KMS-11 (cell line): ENCODE measurements at regions not wholly inside any gene's neighbourhood (a gene's known extent, or its start where the extent isn't known, plus 50 kb on each side); places are given as distances from the start of the nearest gene placed in this dataset.

Experiments
- H2AFZ ChIP-seq: fragments of 200-600 bp; sonication (generic); 2 replicates; pipeline ENCODE4 v1.6.1; 2016; ENCODE audit warnings: antibody characterized with exemption, mixed run types, low read depth
- H3K27ac ChIP-seq: fragments of 200-600 bp; sonication (generic); 2 replicates; pipeline ENCODE4 v1.6.1; 2016; ENCODE audit warnings: mild to moderate bottlenecking, mixed run types
- H3K27me3 ChIP-seq: fragments of 200-600 bp; sonication (generic); 2 replicates; pipeline ENCODE4 v1.6.1; 2017; ENCODE audit warnings: mild to moderate bottlenecking, low read depth, mixed run types, moderate library complexity; ENCODE audit not compliant: insufficient read depth
- H3K36me3 ChIP-seq: fragments of 200-600 bp; sonication (generic); 2 replicates; pipeline ENCODE4 v1.6.1; 2017; ENCODE audit warnings: mild to moderate bottlenecking, mixed run types; ENCODE audit not compliant: insufficient read depth
- H3K4me1 ChIP-seq: fragments of 200-600 bp; sonication (generic); 2 replicates; pipeline ENCODE4 v1.6.1; 2016; ENCODE audit warnings: mild to moderate bottlenecking, low read depth, mixed run types; ENCODE audit not compliant: poor library complexity, severe bottlenecking
- H3K4me2 ChIP-seq: fragments of 200-600 bp; sonication (generic); 2 replicates; pipeline ENCODE4 v1.7.0; 2016; ENCODE audit warnings: mild to moderate bottlenecking, mixed run types
- H3K4me3 ChIP-seq: fragments of 200-600 bp; sonication (generic); IDR thresholded peaks from 2 replicates; pipeline ENCODE4 v1.6.1; 2017; ENCODE audit warnings: low read depth, low read length, mixed read lengths; ENCODE audit not compliant: insufficient read depth
- H3K79me2 ChIP-seq: fragments of 200-600 bp; sonication (generic); 2 replicates; pipeline ENCODE4 v1.6.1; 2016; ENCODE audit warnings: low read depth, mixed run types; ENCODE audit not compliant: insufficient read depth
- H3K9ac ChIP-seq: fragments of 200-600 bp; sonication (generic); 2 replicates; pipeline ENCODE4 v1.6.1; 2016; ENCODE audit warnings: mild to moderate bottlenecking, mixed run types
- H4K20me1 ChIP-seq: fragments of 200-600 bp; sonication (generic); 2 replicates; pipeline ENCODE4 v1.6.1; 2016; ENCODE audit warnings: mild to moderate bottlenecking, mixed run types; ENCODE audit not compliant: insufficient read depth
- TF ChIP-seq, protein P1 (sequence below): fragments of 200-600 bp; sonication (generic); conservative IDR thresholded peaks from 2 replicates; pipeline ENCODE4 v1.6.1; 2017; ENCODE audit warnings: low read depth, mild to moderate bottlenecking, antibody characterized with exemption, low read length, moderate library complexity, mixed read lengths

DNA sequence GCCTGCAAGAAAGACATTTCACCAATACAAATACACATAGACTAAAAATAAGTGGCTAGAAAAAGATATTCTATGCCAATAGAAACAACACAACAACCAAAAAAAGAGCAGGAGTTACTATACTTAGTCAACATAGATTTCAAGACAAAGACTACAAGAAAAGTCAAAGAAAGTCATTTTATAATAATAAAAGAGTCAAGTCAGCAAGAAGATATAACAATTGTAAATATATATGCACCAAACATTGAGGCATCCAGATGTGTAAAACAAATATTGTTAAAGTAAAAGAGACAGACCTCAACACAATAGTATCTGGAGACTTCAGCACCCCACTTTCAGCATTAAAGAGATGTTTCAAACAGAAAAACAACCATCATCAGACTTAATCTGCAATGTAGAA lies 104.6 kb downstream of the AMY1C start:
- Histone ChIP-seq H3K27me3 (no peaks in the 10 kb centered on the region), H3K4me3 (no peak overlapping the region), H4K20me1 (no peaks in the 10 kb centered on the region), H2AFZ (no peak overlapping the region), H3K4me1 (no peaks in the 10 kb centered on the region), H3K4me2 (no peak overlapping the region), H3K27ac (no peak overlapping the region), H3K36me3 (no peaks in the 10 kb centered on the region), H3K79me2 (no peaks in the 10 kb centered on the region), H3K9ac (no peak overlapping the region)
- TF ChIP-seq, protein P1, sequence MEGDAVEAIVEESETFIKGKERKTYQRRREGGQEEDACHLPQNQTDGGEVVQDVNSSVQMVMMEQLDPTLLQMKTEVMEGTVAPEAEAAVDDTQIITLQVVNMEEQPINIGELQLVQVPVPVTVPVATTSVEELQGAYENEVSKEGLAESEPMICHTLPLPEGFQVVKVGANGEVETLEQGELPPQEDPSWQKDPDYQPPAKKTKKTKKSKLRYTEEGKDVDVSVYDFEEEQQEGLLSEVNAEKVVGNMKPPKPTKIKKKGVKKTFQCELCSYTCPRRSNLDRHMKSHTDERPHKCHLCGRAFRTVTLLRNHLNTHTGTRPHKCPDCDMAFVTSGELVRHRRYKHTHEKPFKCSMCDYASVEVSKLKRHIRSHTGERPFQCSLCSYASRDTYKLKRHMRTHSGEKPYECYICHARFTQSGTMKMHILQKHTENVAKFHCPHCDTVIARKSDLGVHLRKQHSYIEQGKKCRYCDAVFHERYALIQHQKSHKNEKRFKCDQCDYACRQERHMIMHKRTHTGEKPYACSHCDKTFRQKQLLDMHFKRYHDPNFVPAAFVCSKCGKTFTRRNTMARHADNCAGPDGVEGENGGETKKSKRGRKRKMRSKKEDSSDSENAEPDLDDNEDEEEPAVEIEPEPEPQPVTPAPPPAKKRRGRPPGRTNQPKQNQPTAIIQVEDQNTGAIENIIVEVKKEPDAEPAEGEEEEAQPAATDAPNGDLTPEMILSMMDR, result no peak

DNA sequence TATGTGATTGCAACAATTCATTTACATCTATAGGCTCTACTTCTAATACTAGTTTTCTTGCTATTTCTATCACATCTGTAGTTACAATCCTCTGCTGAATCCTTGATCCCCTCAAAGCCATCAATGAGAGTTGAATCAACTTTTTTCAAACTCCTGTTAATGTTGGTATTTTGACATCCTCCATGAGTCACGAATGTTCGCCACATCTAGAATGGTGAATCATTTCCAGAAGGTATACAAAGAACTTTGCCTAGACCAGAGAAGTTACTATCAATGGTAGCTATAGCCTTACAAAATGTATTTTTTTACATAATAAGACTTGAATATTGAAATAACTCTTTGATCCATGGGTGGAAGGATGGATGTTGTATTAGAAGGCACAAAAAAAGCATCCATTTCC lies 110.0 kb downstream of the AMY1C start:
- Histone ChIP-seq H3K4me2 (no peak overlapping the region), H4K20me1 (no peaks in the 10 kb centered on the region), H3K27me3 (no peaks in the 10 kb centered on the region), H3K4me1 (no peaks in the 10 kb centered on the region), H3K4me3 (no peak overlapping the region), H2AFZ (no peak overlapping the region), H3K27ac (no peak overlapping the region), H3K9ac (no peak overlapping the region), H3K36me3 (no peaks in the 10 kb centered on the region), H3K79me2 (no peaks in the 10 kb centered on the region)
- TF ChIP-seq, protein P1, result no peak

DNA sequence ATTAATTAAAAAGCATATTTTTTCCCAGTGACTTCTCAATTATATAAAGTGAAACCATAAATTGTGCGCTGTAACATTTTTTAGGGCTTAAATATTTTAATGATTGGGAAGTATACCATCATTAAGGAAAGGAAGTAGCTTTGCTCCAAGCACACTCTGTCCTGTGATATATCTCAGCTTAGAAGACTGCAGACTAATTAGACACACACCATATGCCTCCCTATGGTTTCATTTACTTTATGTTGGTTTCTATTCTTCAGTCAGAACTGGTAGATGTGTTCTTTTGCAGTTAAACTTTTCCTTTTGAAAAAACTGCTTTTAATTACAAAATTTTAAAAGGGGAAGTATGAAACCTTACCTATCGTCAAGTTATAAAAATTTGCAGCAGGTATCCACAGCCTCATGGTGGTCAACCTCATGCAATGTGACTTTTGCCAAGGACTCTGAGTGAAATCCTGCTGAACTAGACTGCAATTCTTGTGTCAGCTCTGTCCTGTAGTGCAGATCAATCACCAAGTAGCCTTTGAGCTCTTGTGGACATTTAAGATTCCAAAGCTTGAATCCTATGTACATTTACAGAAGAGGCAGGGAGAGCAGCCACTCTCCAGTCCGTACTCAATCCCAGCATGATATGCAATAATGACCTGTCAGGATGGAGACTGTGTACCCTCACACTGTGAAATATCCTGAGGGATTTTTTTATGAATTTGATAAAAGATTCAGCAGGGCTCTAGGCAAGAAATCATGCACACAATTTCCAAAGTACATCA lies 149.1 kb downstream of the AMY1C start:
- H3K9ac ChIP-seq, result no peak overlapping the region
- no peak overlapping the region for H3K4me3 ChIP-seq
- no peaks in the 10 kb centered on the region for H3K79me2 ChIP-seq
- no peaks in the 10 kb centered on the region for H3K36me3 ChIP-seq
- H3K4me2 ChIP-seq, result no peak overlapping the region
- no peaks in the 10 kb centered on the region for H4K20me1 ChIP-seq
- TF ChIP-seq, protein P1, result no peak
- H3K4me1 ChIP-seq, result no peaks in the 10 kb centered on the region
- H3K27ac ChIP-seq, result no peak overlapping the region
- no peaks in the 10 kb centered on the region for H3K27me3 ChIP-seq
- H2AFZ ChIP-seq, result no peak overlapping the region

DNA sequence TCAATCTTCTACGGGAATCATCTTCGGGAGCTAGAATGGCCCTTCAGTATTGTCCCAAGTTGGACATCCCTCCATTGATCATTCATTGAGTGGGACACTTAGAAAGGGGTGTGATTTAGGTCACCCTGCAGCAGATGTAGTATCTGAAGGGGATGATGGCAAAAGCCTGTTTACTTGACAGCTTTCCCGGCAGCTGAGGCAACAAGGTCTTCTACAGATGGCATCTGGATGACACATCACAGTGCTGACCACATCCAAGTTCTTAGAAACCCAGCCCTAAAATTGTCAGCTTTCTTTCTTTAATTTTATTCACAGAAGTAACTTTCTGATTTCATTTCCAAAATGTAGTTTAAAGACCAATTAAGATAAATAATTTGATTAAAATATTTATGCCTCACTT lies 150.3 kb downstream of the AMY1C start:
- no peaks in the 10 kb centered on the region for H3K36me3 ChIP-seq
- H3K9ac ChIP-seq, result no peak overlapping the region
- H3K27ac ChIP-seq, result no peak overlapping the region
- no peaks in the 10 kb centered on the region for H3K79me2 ChIP-seq
- H2AFZ ChIP-seq, result no peak overlapping the region
- TF ChIP-seq, protein P1, result no peak
- no peak overlapping the region for H3K4me2 ChIP-seq
- no peaks in the 10 kb centered on the region for H3K4me1 ChIP-seq
- no peak overlapping the region for H3K4me3 ChIP-seq
- H4K20me1 ChIP-seq, result no peaks in the 10 kb centered on the region
- H3K27me3 ChIP-seq, result no peaks in the 10 kb centered on the region
